ENCODE measurements at regions not wholly inside any gene's neighbourhood (a gene's known extent, or its start where the extent isn't known, plus 50 kb on each side); places are given as distances from the start of the nearest gene placed in this dataset.

DNA sequence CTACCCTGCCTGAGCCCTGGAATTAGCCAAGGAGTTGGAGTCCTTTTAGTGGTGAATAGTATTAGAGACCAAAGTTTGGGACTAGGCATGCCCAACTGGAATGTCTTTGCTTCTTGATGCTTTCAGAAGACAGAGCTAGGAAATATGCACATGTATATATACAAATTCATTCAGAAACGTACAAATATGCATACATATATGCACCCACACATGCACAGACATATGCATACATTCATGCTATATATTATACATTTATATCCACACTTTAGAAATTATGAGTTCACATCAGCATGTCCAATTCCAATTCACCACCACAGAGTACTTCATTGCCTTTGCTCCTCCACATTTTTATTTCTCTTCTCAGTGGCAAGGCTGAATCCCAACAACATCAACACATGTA is 398.3 kb upstream of the MPDZ start:
- H3F3A ChIP-seq (ENCODE audit: control insufficient read depth, insufficient read depth): no peaks in the 10 kb centered on the region
- TF ChIP-seq EZH2phosphoT487 (IDR thresholded peaks at IDR 0.05; ENCODE audit: borderline replicate concordance, low read length): no peak
- no peak for TF ChIP-seq CTCF (IDR thresholded peaks at IDR 0.05; ENCODE audit: low read depth, low read length, poor library complexity, severe bottlenecking)
- H3K4me3 ChIP-seq (ENCODE audit: low read length): no peak overlapping the region
- H3K9me3 ChIP-seq (ENCODE audit: control insufficient read depth, insufficient read depth, low read length): no peaks in the 10 kb centered on the region
- no peaks in the 10 kb centered on the region for H3K9me2 ChIP-seq (replicated peaks; ENCODE audit: control insufficient read depth, low read length)
- no peak overlapping the region for H3K4me2 ChIP-seq (ENCODE audit: low read length)
- H3K27ac ChIP-seq (ENCODE audit: low read depth, low read length): no peak overlapping the region
- no peaks in the 10 kb centered on the region for H3K79me2 ChIP-seq (ENCODE audit: control insufficient read depth, low read length)
- H3K36me3 ChIP-seq (ENCODE audit: control insufficient read depth, low read length): no peaks in the 10 kb centered on the region
- H3K4me1 ChIP-seq (ENCODE audit: control insufficient read depth, low read length): no peaks in the 10 kb centered on the region
- H3K27me3 ChIP-seq (ENCODE audit: control insufficient read depth, low read length): no peaks in the 10 kb centered on the region
- H4K20me1 ChIP-seq (ENCODE audit: control insufficient read depth, insufficient read depth, low read depth, low read length): no peaks in the 10 kb centered on the region

GRCh38 chr9:13675638-13676000 is 396.1 kb upstream of the MPDZ start:
- H4K20me1 ChIP-seq (ENCODE audit: control insufficient read depth, insufficient read depth, low read depth, low read length): no peaks in the 10 kb centered on the region
- no peaks in the 10 kb centered on the region for H3K4me1 ChIP-seq (ENCODE audit: control insufficient read depth, low read length)
- no peaks in the 10 kb centered on the region for H3K79me2 ChIP-seq (ENCODE audit: control insufficient read depth, low read length)
- H3K27ac ChIP-seq (ENCODE audit: low read depth, low read length): no peak overlapping the region
- no peak overlapping the region for H3K4me3 ChIP-seq (ENCODE audit: low read length)
- TF ChIP-seq CTCF (IDR thresholded peaks at IDR 0.05; ENCODE audit: low read depth, low read length, poor library complexity, severe bottlenecking) (no peak), EZH2phosphoT487 (IDR thresholded peaks at IDR 0.05; ENCODE audit: borderline replicate concordance, low read length) (no peak)
- no peak overlapping the region for H3K4me2 ChIP-seq (ENCODE audit: low read length)
- H3K27me3 ChIP-seq (ENCODE audit: control insufficient read depth, low read length): no peaks in the 10 kb centered on the region
- no peaks in the 10 kb centered on the region for H3K9me3 ChIP-seq (ENCODE audit: control insufficient read depth, insufficient read depth, low read length)
- no peaks in the 10 kb centered on the region for H3K36me3 ChIP-seq (ENCODE audit: control insufficient read depth, low read length)
- no peaks in the 10 kb centered on the region for H3K9me2 ChIP-seq (replicated peaks; ENCODE audit: control insufficient read depth, low read length)
- H3F3A ChIP-seq (ENCODE audit: control insufficient read depth, insufficient read depth): no peaks in the 10 kb centered on the region

DNA sequence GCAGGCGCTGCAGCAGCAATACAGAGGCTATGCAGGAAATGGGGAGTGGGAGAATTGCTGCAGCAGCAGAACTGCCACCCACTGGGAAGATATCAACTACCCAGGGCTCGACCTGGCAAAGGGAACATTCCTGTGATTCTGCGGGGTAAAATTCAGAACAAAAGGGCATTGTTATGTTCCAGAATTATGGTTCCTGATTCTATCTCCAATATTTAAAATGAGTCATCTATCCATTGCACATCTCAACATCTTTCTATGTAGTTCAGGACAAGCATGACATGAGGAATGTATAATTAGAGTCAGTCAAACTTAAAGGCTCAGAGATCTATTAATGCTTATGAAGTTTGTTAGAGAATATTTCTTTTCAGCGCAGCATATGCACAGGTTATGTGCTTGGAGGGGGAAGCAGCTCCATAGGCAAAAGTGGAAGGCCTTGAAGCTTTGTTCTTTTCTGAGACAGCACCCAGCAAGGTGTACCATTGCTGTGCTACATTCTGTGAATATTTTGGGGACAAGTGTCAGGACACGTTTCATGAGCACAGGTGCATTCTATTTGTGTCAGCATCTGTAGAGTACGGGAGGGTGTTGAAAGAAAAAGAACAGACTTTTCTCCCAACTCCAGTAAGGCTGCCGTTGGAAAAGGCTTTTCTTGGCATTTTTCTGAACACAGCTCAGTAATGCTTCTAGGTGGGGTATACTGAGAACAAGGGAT is 395.6 kb upstream of the MPDZ start:
- no peaks in the 10 kb centered on the region for H3K9me2 ChIP-seq (replicated peaks; ENCODE audit: control insufficient read depth, low read length)
- H3K4me3 ChIP-seq (ENCODE audit: low read length): no peak overlapping the region
- H3K27ac ChIP-seq (ENCODE audit: low read depth, low read length): no peak overlapping the region
- TF ChIP-seq EZH2phosphoT487 (IDR thresholded peaks at IDR 0.05; ENCODE audit: borderline replicate concordance, low read length): no peak
- no peak for TF ChIP-seq CTCF (IDR thresholded peaks at IDR 0.05; ENCODE audit: low read depth, low read length, poor library complexity, severe bottlenecking)
- H3F3A ChIP-seq (ENCODE audit: control insufficient read depth, insufficient read depth): no peaks in the 10 kb centered on the region
- no peaks in the 10 kb centered on the region for H4K20me1 ChIP-seq (ENCODE audit: control insufficient read depth, insufficient read depth, low read depth, low read length)
- no peaks in the 10 kb centered on the region for H3K4me1 ChIP-seq (ENCODE audit: control insufficient read depth, low read length)
- H3K27me3 ChIP-seq (ENCODE audit: control insufficient read depth, low read length): no peaks in the 10 kb centered on the region
- no peak overlapping the region for H3K4me2 ChIP-seq (ENCODE audit: low read length)
- H3K36me3 ChIP-seq (ENCODE audit: control insufficient read depth, low read length): no peaks in the 10 kb centered on the region
- no peaks in the 10 kb centered on the region for H3K9me3 ChIP-seq (ENCODE audit: control insufficient read depth, insufficient read depth, low read length)
- no peaks in the 10 kb centered on the region for H3K79me2 ChIP-seq (ENCODE audit: control insufficient read depth, low read length)

Measured in DOHH2 (cell line).